H1 (cell line): ENCODE measurements at regions not wholly inside any gene's neighbourhood (a gene's known extent, or its start where the extent isn't known, plus 50 kb on each side); places are given as distances from the start of the nearest gene placed in this dataset.

Experiments used
- CTCF ChIA-PET: fragments of 300-600 bp; sonication (Branson Sonifier 250); formaldehyde crosslinking; loops from one replicate; lab custom pipeline; 2021; ENCODE audit not compliant: partially characterized antibody; lab: Charles Lee
- POLR2A ChIA-PET: fragments of 300-600 bp; sonication (Branson Sonifier 250); formaldehyde crosslinking; loops from one replicate; lab custom pipeline; 2021; ENCODE audit warnings: inconsistent platforms; ENCODE audit not compliant: partially characterized antibody; lab: Charles Lee
- DNase-seq, 2 experiments: peaks; one replicate each; pipeline versions ENCODE4 v3.0.0 to v3.0.0-alpha.2; 2010 to 2022; ENCODE audit warnings: low spot score in 2 of 2, low read depth in 1 of 2, mixed read lengths in 1 of 2
- FAIRE-seq: peaks from 2 replicates; lab custom pipeline; 2011; peaks lifted over from hg19 to GRCh38; lab: Jason Lieb, UNC
- H2AFZ ChIP-seq: 2 replicates; pipeline ENCODE4 v1.8.1; 2012; ENCODE audit warnings: low read length, inconsistent platforms
- H2AK5ac ChIP-seq: 2 replicates; pipeline ENCODE4 v1.6.1; 2013; ENCODE audit warnings: low read depth, low read length
- H2BK120ac ChIP-seq: replicated peaks from 2 replicates; pipeline ENCODE3; 2013; ENCODE audit warnings: low read depth, low read length, inconsistent platforms
- H2BK12ac ChIP-seq: 2 replicates; pipeline ENCODE4 v1.6.1; 2013; ENCODE audit warnings: low read depth, low read length
- H2BK15ac ChIP-seq: 2 replicates; pipeline ENCODE4 v1.6.1; 2013; ENCODE audit warnings: low read length
- H2BK20ac ChIP-seq: 2 replicates; pipeline ENCODE4 v1.6.1; 2013; ENCODE audit warnings: low read length
- H2BK5ac ChIP-seq: 2 replicates; pipeline ENCODE4 v1.6.1; 2013; ENCODE audit warnings: low read depth, low read length
- H3K14ac ChIP-seq: 2 replicates; pipeline ENCODE4 v1.6.1; 2013; ENCODE audit warnings: inconsistent platforms; ENCODE audit not compliant: insufficient read length
- H3K18ac ChIP-seq: 2 replicates; pipeline ENCODE4 v1.6.1; 2013; ENCODE audit warnings: low read length; ENCODE audit errors: extremely low read depth
- H3K23ac ChIP-seq: 2 replicates; pipeline ENCODE4 v1.6.1; 2013; ENCODE audit warnings: inconsistent platforms; ENCODE audit not compliant: insufficient read length
- H3K23me2 ChIP-seq: 2 replicates; pipeline ENCODE4 v1.6.1; 2013; ENCODE audit warnings: low read depth, low read length
- H3K27ac ChIP-seq: 2 replicates; pipeline ENCODE4 v1.6.1; 2011; ENCODE audit warnings: low read depth, low read length, inconsistent platforms
- H3K27me3 ChIP-seq, 4 experiments: replicated peaks in 1 of 4; 1 replicate in 1 of 4; 2 replicates in 3 of 4; pipeline versions ENCODE4 v1.6.1 to v1.8.1; 2011 to 2013; ENCODE audit warnings: low read length in 3 of 4, mild to moderate bottlenecking in 3 of 4, inconsistent platforms in 2 of 4, mixed read lengths in 2 of 4, moderate library complexity in 1 of 4; ENCODE audit not compliant: control insufficient read depth in 3 of 4, insufficient read depth in 3 of 4; ENCODE audit errors: extremely low read depth in 1 of 4
- H3K36me3 ChIP-seq, 4 experiments: 2 replicates each; pipeline versions ENCODE4 v1.6.1 to v1.8.1; 2011 to 2013; ENCODE audit warnings: mild to moderate bottlenecking in 4 of 4, low read length in 3 of 4, moderate library complexity in 2 of 4, control low read depth in 1 of 4, inconsistent platforms in 1 of 4; ENCODE audit not compliant: insufficient read depth in 4 of 4, control insufficient read depth in 2 of 4
- H3K4ac ChIP-seq: replicated peaks from 2 replicates; pipeline ENCODE3; 2013; ENCODE audit warnings: low read length, low read depth, mixed read lengths, inconsistent platforms; ENCODE audit not compliant: insufficient read length
- H3K4me1 ChIP-seq, 4 experiments: replicated peaks in 1 of 4; 1 replicate in 1 of 4; 2 replicates in 3 of 4; pipeline versions ENCODE4 v1.6.1 to v1.8.1; 2011 to 2013; ENCODE audit warnings: low read length in 3 of 4, inconsistent platforms in 2 of 4, mixed read lengths in 1 of 4; ENCODE audit not compliant: insufficient read depth in 4 of 4, control insufficient read depth in 3 of 4
- H3K4me2 ChIP-seq, 2 experiments: 2 replicates each; pipeline versions ENCODE4 v1.6.1 to v1.8.1; 2011 to 2013; ENCODE audit warnings: low read depth in 2 of 2, low read length in 2 of 2, control low read depth in 1 of 2, inconsistent platforms in 1 of 2, mild to moderate bottlenecking in 1 of 2; ENCODE audit not compliant: insufficient read depth in 1 of 2
- H3K4me3 ChIP-seq, 4 experiments: fragments of 200-600, 300-600 bp in 1 of 4; sonication (generic), shearing (Covaris generic), sonication (Bioruptor Twin) in 1 of 4; 2 replicates each; pipeline versions ENCODE4 v1.5.1 to v1.8.1; 2011 to 2016; ENCODE audit warnings: low read length in 4 of 4, low read depth in 3 of 4, control low read depth in 2 of 4, inconsistent platforms in 2 of 4, mild to moderate bottlenecking in 2 of 4, mixed read lengths in 1 of 4, moderate library complexity in 1 of 4; ENCODE audit not compliant: insufficient read depth in 2 of 4; ENCODE audit errors: extremely low read depth in 1 of 4
- H3K56ac ChIP-seq: replicated peaks from 2 replicates; pipeline ENCODE3; 2013; ENCODE audit warnings: low read depth, mild to moderate bottlenecking, mixed read lengths, low read length, inconsistent platforms; ENCODE audit not compliant: insufficient read length
- H3K79me1 ChIP-seq: 2 replicates; pipeline ENCODE4 v1.6.1; 2013; ENCODE audit warnings: low read depth, low read length, control low read depth
- H3K79me2 ChIP-seq, 2 experiments: 2 replicates each; pipeline versions ENCODE4 v1.6.1 to v1.8.1; 2012 to 2013; ENCODE audit warnings: low read length in 2 of 2, mild to moderate bottlenecking in 2 of 2, inconsistent platforms in 1 of 2; ENCODE audit not compliant: insufficient read depth in 2 of 2, control insufficient read depth in 1 of 2
- H3K9ac ChIP-seq, 4 experiments: replicated peaks in 1 of 4; 1 replicate in 1 of 4; 2 replicates in 3 of 4; pipeline versions ENCODE4 v1.6.1 to v1.8.1; 2011 to 2013; ENCODE audit warnings: low read depth in 3 of 4, low read length in 3 of 4, control low read depth in 2 of 4, mild to moderate bottlenecking in 2 of 4, moderate library complexity in 2 of 4, inconsistent platforms in 1 of 4; ENCODE audit errors: extremely low read depth in 1 of 4
- H3K9me3 ChIP-seq, 2 experiments: 2 replicates each; pipeline versions ENCODE4 v1.6.1 to v1.8.1; 2012 to 2013; ENCODE audit warnings: mild to moderate bottlenecking in 2 of 2, moderate library complexity in 2 of 2, control low read depth in 1 of 2, inconsistent platforms in 1 of 2, low read depth in 1 of 2, low read length in 1 of 2, mixed read lengths in 1 of 2; ENCODE audit not compliant: insufficient read depth in 2 of 2
- H4K20me1 ChIP-seq, 2 experiments: replicated peaks in 1 of 2; 2 replicates each; pipeline versions ENCODE3 to v1.8.1; 2011 to 2013; ENCODE audit warnings: inconsistent platforms in 2 of 2, low read length in 2 of 2, mild to moderate bottlenecking in 1 of 2; ENCODE audit not compliant: insufficient read depth in 2 of 2, control insufficient read depth in 1 of 2
- H4K5ac ChIP-seq: 2 replicates; pipeline ENCODE4 v1.6.1; 2013; ENCODE audit warnings: low read length, low read depth, mixed read lengths, inconsistent platforms; ENCODE audit not compliant: insufficient read length
- H4K8ac ChIP-seq: 2 replicates; pipeline ENCODE4 v1.8.0; 2013; ENCODE audit warnings: mild to moderate bottlenecking, moderate library complexity, low read length, inconsistent platforms; ENCODE audit not compliant: insufficient read depth; ENCODE audit errors: extremely low read depth
- H4K91ac ChIP-seq: replicated peaks from 2 replicates; pipeline ENCODE3; 2013; ENCODE audit warnings: low read length, mixed read lengths, inconsistent platforms; ENCODE audit not compliant: insufficient read length
- CHD7 ChIP-seq: fragments of 300-600 bp; sonication (generic); IDR thresholded peaks from 2 replicates; pipeline ENCODE4 v1.7.1; 2012; ENCODE audit warnings: low read length, moderate library complexity, mild to moderate bottlenecking, inconsistent platforms; ENCODE audit not compliant: insufficient replicate concordance
- WGBS, 2 experiments: shearing (Covaris generic) in 1 of 2; methylation state at CpG; one replicate each; pipeline versions ENCODE4 v1.1.6 to v1.1.7; 2013 to 2015; ENCODE audit warnings: low lambda C conversion rate in 2 of 2, mixed read lengths in 2 of 2, inconsistent platforms in 1 of 2, low coverage in 1 of 2, missing lambda C conversion rate in 1 of 2; ENCODE audit not compliant: insufficient replicate concordance in 2 of 2, insufficient coverage in 1 of 2, insufficient read length in 1 of 2; ENCODE audit errors: extremely low coverage in 1 of 2, missing lambda C conversion rate in 1 of 2; 5-methylcytosine and 5-hydroxymethylcytosine counted together

- no peak for FAIRE-seq
- ChIA-PET CTCF (interaction anchor here (1.4 kb wide), 1 partner anchor 12 kb away, joined by 4 read pairs; no protein-coding TSS in a partner anchor), POLR2A (no interaction called here)
- no peak for TF ChIP-seq CHD7
Observed at GRCh38 chr2:136531731-136532130, 233.6 kb upstream of the THSD7B start.

More at GRCh38 chr2:136531731-136532130, 233.6 kb upstream of the THSD7B start:
- H3K56ac ChIP-seq: no peak overlapping the region
- H4K5ac ChIP-seq: no peak overlapping the region
- no peaks in the 10 kb centered on the region for H3K36me3 ChIP-seq
- no peak overlapping the region for H2AK5ac ChIP-seq
- no peak overlapping the region for H4K8ac ChIP-seq
- no peak overlapping the region for H4K91ac ChIP-seq
- H2BK120ac ChIP-seq: no peak overlapping the region
- H3K4ac ChIP-seq: no peak overlapping the region
- no peak for DNase-seq
- H3K27ac ChIP-seq: no peak overlapping the region
- H3K4me2 ChIP-seq: no peak overlapping the region
- H2BK15ac ChIP-seq: no peak overlapping the region
- H3K79me2 ChIP-seq: no peaks in the 10 kb centered on the region
- no peak overlapping the region for H3K18ac ChIP-seq
- H2AFZ ChIP-seq: no peak overlapping the region
- H3K4me1 ChIP-seq: no peaks in the 10 kb centered on the region
- H2BK12ac ChIP-seq: no peak overlapping the region
- no peaks in the 10 kb centered on the region for H3K79me1 ChIP-seq
- 80% methylated on average over 2 of the region's 2 CpGs; no CpG with 5 or more reads in 1 of the 2 experiments for WGBS, 2 experiments
- H3K14ac ChIP-seq: no peak overlapping the region
- no peaks in the 10 kb centered on the region; the same call in 1 of the 2 replicates for H3K23me2 ChIP-seq
- H3K9me3 ChIP-seq: no peaks in the 10 kb centered on the region
- H3K9ac ChIP-seq: no peak overlapping the region
- peaks cover 0 to 1% (median 0%) of the 10 kb centered on the region in 4 experiments; a peak in 1 of 7 replicates for H3K27me3 ChIP-seq
- no peak overlapping the region for H2BK5ac ChIP-seq
- H3K4me3 ChIP-seq: no peak overlapping the region
- H3K23ac ChIP-seq: no peak overlapping the region
- no peak overlapping the region for H2BK20ac ChIP-seq
- H4K20me1 ChIP-seq: no peaks in the 10 kb centered on the region
